HepG2 (cell line): ENCODE measurements at regions not wholly inside any gene's neighbourhood (a gene's known extent, or its start where the extent isn't known, plus 50 kb on each side); places are given as distances from the start of the nearest gene placed in this dataset.
A peak's percentile ranks its signal among the peaks of the same experiment; 100 is the strongest.

Source experiments
- BCL6 ChIP-seq: IDR thresholded peaks from 2 replicates; pipeline ENCODE4 v1.6.1; 2016; ENCODE audit warnings: missing genetic modification reagents, missing compliant biosample characterization
- GATAD2A ChIP-seq: IDR thresholded peaks from 2 replicates; pipeline ENCODE4 v1.6.1; 2016
- HNRNPUL1 ChIP-seq: fragments of 200-400 bp; formaldehyde crosslinking; IDR thresholded peaks from 2 replicates; pipeline ENCODE4 v1.6.1; 2017; ENCODE audit warnings: low read depth, mild to moderate bottlenecking, low read length, moderate library complexity
- MED8 ChIP-seq: sonication (generic); formaldehyde crosslinking; IDR thresholded peaks from 2 replicates; pipeline ENCODE4 v1.8.1; 2023; ENCODE audit warnings: mild to moderate bottlenecking, missing genetic modification reagents; ENCODE audit not compliant: insufficient replicate concordance
- MTF1 ChIP-seq: sonication (generic); formaldehyde crosslinking; IDR thresholded peaks from 2 replicates; pipeline ENCODE4 v1.5.0; 2020; ENCODE audit warnings: missing genetic modification reagents
- PITX1 ChIP-seq: sonication (generic); formaldehyde crosslinking; IDR thresholded peaks from 2 replicates; pipeline ENCODE4 v1.5.1; 2020; ENCODE audit warnings: mild to moderate bottlenecking, missing genetic modification reagents
- RCOR2 ChIP-seq: IDR thresholded peaks from 2 replicates; pipeline ENCODE4 v1.6.1; 2016; ENCODE audit warnings: missing biosample characterization, missing genetic modification reagents
- REL ChIP-seq: sonication (generic); formaldehyde crosslinking; conservative IDR thresholded peaks from 2 replicates; pipeline ENCODE4 v1.8.0; 2022; ENCODE audit warnings: mild to moderate bottlenecking, missing genetic modification reagents, moderate library complexity
- TEAD3 ChIP-seq: optimal IDR thresholded peaks from 2 replicates; pipeline ENCODE3; 2016; ENCODE audit warnings: borderline replicate concordance
- ZBTB1 ChIP-seq: sonication (generic); formaldehyde crosslinking; IDR thresholded peaks from 2 replicates; pipeline ENCODE4 v1.4.0; 2020; ENCODE audit warnings: missing genetic modification reagents, borderline replicate concordance
- ZMYM2 ChIP-seq: sonication (generic); formaldehyde crosslinking; IDR thresholded peaks from 2 replicates; pipeline ENCODE4 v1.8.0; 2022; ENCODE audit warnings: mild to moderate bottlenecking, missing genetic modification reagents
- ZNF496 ChIP-seq: sonication (generic); formaldehyde crosslinking; IDR thresholded peaks from 2 replicates; pipeline ENCODE4 v1.8.1; 2023; ENCODE audit warnings: mild to moderate bottlenecking, moderate library complexity, missing genetic modification reagents; ENCODE audit not compliant: insufficient replicate concordance
- ZNF777 ChIP-seq: sonication (generic); formaldehyde crosslinking; IDR thresholded peaks from 2 replicates; pipeline ENCODE4 v1.4.0; 2020; ENCODE audit warnings: missing genetic modification reagents
- TF ChIP-seq, protein P1 (sequence below), 2 experiments: sonication (generic) in 1 of 2; formaldehyde crosslinking in 1 of 2; IDR thresholded peaks; 2 replicates each; pipeline versions ENCODE4 v1.5.1 to v1.6.1; 2011 to 2020; ENCODE audit warnings: borderline replicate concordance in 1 of 2, low read depth in 1 of 2, low read length in 1 of 2, mild to moderate bottlenecking in 1 of 2, missing genetic modification reagents in 1 of 2, moderate library complexity in 1 of 2
- TF ChIP-seq, protein P2 (sequence below): IDR thresholded peaks from 2 replicates; pipeline ENCODE4 v1.6.1; 2012; ENCODE audit warnings: inconsistent platforms
- TF ChIP-seq, protein P3 (sequence below): sonication (generic); formaldehyde crosslinking; IDR thresholded peaks from 2 replicates; pipeline ENCODE4 v1.4.0; 2020; ENCODE audit warnings: mild to moderate bottlenecking, missing genetic modification reagents
- TF ChIP-seq, protein P4 (sequence below): sonication (generic); formaldehyde crosslinking; IDR thresholded peaks from 2 replicates; pipeline ENCODE4 v1.4.0; 2020; ENCODE audit warnings: missing genetic modification reagents
- TF ChIP-seq, protein P5 (sequence below): sonication (generic); formaldehyde crosslinking; IDR thresholded peaks from 2 replicates; pipeline ENCODE4 v1.5.0; 2020; ENCODE audit warnings: missing genetic modification reagents, mild to moderate bottlenecking, borderline replicate concordance
- TF ChIP-seq, protein P6 (sequence below): sonication (generic); formaldehyde crosslinking; IDR thresholded peaks from 2 replicates; pipeline ENCODE4 v1.5.1; 2020; ENCODE audit warnings: mild to moderate bottlenecking, missing genetic modification reagents

DNA sequence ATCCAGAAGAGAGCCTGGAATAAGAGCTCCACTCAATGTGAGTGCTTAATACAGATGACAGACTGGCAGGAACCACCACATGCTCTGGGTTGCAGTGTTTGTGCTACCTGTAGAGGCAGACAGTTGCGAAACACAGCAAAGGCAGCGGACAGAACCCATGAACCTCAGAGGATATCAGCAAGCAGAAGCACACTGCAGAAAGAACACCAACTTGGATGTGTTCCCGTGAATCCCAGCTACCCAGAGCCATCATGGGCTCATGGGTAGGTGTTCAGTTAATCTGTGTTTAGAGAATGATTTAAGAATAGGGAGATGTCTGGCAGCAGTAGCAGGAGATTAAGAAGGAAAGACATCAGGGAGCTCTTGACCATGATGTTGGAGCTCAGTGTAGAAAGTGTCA lies 133.3 kb upstream of the FOXQ1 start (continued):
- TF ChIP-seq, protein P1, sequence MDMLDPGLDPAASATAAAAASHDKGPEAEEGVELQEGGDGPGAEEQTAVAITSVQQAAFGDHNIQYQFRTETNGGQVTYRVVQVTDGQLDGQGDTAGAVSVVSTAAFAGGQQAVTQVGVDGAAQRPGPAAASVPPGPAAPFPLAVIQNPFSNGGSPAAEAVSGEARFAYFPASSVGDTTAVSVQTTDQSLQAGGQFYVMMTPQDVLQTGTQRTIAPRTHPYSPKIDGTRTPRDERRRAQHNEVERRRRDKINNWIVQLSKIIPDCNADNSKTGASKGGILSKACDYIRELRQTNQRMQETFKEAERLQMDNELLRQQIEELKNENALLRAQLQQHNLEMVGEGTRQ (IDR thresholded peaks at IDR 0.05; ENCODE audit: low read depth, low read length) = no peak
- TF ChIP-seq, protein P1 (CRISPR knock-in tag; IDR thresholded peaks at IDR 0.05; ENCODE audit: borderline replicate concordance) = no peak
- TF ChIP-seq GATAD2A = peak; percentile 64
- no peak for TF ChIP-seq MTF1 (CRISPR knock-in tag)
- TF ChIP-seq ZBTB1 (CRISPR knock-in tag) = no peak
- no peak for TF ChIP-seq ZMYM2
- TF ChIP-seq PITX1 (CRISPR knock-in tag) = 0 out of 2 replicates have a peak, but pooled peaks have one; percentile 37
- TF ChIP-seq RCOR2 (CRISPR knock-in tag) = 0 out of 2 replicates have a peak, but pooled peaks have one; percentile 16
- TF ChIP-seq TEAD3 (CRISPR knock-in tag) = no peak
- TF ChIP-seq, protein P2, sequence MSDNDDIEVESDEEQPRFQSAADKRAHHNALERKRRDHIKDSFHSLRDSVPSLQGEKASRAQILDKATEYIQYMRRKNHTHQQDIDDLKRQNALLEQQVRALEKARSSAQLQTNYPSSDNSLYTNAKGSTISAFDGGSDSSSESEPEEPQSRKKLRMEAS = peak; percentile 74
- no peak for TF ChIP-seq ZNF777 (CRISPR knock-in tag)
- no peak for TF ChIP-seq REL (CRISPR knock-in tag)
- no peak for TF ChIP-seq MED8 (CRISPR knock-in tag)
- TF ChIP-seq, protein P3, sequence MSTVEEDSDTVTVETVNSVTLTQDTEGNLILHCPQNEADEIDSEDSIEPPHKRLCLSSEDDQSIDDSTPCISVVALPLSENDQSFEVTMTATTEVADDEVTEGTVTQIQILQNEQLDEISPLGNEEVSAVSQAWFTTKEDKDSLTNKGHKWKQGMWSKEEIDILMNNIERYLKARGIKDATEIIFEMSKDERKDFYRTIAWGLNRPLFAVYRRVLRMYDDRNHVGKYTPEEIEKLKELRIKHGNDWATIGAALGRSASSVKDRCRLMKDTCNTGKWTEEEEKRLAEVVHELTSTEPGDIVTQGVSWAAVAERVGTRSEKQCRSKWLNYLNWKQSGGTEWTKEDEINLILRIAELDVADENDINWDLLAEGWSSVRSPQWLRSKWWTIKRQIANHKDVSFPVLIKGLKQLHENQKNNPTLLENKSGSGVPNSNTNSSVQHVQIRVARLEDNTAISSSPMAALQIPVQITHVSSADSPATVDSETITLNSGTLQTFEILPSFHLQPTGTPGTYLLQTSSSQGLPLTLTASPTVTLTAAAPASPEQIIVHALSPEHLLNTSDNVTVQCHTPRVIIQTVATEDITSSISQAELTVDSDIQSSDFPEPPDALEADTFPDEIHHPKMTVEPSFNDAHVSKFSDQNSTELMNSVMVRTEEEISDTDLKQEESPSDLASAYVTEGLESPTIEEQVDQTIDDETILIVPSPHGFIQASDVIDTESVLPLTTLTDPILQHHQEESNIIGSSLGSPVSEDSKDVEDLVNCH (CRISPR knock-in tag) = no peak
- TF ChIP-seq, protein P4, sequence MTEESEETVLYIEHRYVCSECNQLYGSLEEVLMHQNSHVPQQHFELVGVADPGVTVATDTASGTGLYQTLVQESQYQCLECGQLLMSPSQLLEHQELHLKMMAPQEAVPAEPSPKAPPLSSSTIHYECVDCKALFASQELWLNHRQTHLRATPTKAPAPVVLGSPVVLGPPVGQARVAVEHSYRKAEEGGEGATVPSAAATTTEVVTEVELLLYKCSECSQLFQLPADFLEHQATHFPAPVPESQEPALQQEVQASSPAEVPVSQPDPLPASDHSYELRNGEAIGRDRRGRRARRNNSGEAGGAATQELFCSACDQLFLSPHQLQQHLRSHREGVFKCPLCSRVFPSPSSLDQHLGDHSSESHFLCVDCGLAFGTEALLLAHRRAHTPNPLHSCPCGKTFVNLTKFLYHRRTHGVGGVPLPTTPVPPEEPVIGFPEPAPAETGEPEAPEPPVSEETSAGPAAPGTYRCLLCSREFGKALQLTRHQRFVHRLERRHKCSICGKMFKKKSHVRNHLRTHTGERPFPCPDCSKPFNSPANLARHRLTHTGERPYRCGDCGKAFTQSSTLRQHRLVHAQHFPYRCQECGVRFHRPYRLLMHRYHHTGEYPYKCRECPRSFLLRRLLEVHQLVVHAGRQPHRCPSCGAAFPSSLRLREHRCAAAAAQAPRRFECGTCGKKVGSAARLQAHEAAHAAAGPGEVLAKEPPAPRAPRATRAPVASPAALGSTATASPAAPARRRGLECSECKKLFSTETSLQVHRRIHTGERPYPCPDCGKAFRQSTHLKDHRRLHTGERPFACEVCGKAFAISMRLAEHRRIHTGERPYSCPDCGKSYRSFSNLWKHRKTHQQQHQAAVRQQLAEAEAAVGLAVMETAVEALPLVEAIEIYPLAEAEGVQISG = peak; percentile 51; the same call in 1 of the 2 replicates
- 0 out of 2 replicates have a peak, but pooled peaks have one; percentile 32 for TF ChIP-seq BCL6 (CRISPR knock-in tag)
- TF ChIP-seq, protein P5, sequence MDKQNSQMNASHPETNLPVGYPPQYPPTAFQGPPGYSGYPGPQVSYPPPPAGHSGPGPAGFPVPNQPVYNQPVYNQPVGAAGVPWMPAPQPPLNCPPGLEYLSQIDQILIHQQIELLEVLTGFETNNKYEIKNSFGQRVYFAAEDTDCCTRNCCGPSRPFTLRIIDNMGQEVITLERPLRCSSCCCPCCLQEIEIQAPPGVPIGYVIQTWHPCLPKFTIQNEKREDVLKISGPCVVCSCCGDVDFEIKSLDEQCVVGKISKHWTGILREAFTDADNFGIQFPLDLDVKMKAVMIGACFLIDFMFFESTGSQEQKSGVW (CRISPR knock-in tag) = no peak
- no peak for TF ChIP-seq HNRNPUL1
- TF ChIP-seq ZNF496 = no peak
- TF ChIP-seq, protein P6, sequence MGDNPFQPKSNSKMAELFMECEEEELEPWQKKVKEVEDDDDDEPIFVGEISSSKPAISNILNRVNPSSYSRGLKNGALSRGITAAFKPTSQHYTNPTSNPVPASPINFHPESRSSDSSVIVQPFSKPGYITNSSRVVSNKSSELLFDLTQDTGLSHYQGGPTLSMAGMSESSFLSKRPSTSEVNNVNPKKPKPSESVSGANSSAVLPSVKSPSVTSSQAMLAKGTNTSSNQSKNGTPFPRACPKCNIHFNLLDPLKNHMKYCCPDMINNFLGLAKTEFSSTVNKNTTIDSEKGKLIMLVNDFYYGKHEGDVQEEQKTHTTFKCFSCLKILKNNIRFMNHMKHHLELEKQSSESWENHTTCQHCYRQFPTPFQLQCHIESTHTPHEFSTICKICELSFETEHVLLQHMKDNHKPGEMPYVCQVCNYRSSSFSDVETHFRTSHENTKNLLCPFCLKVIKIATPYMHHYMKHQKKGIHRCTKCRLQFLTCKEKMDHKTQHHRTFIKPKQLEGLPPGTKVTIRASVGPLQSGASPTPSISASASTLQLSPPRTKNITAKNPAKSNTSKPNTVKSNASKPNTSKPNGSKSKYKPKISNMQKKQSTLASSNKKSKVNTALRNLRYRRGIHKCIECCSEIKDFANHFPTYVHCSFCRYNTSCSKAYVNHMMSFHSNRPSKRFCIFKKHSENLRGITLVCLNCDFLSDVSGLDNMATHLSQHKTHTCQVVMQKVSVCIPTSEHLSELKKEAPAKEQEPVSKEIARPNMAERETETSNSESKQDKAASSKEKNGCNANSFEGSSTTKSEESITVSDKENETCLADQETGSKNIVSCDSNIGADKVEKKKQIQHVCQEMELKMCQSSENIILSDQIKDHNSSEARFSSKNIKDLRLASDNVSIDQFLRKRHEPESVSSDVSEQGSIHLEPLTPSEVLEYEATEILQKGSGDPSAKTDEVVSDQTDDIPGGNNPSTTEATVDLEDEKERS (CRISPR knock-in tag) = 0 out of 2 replicates have a peak, but pooled peaks have one; percentile 46
